Right renal pelvis (tissue), 4 donors: ENCODE measurements at regions not wholly inside any gene's neighbourhood (a gene's known extent, or its start where the extent isn't known, plus 50 kb on each side); places are given as distances from the start of the nearest gene placed in this dataset.
"Not testable (repeated sequence)": the region's sequence is repeated elsewhere in the genome, so short reads cannot be mapped to it uniquely, and the experiment has no call there.

Source experiments
- DNase-seq, 4 donors: peaks; one replicate each; pipeline ENCODE4 v3.0.0-alpha.2; 2013; ENCODE audit warnings: low read depth in 4 of 4, low spot score in 3 of 4, missing footprints in 1 of 4

DNA sequence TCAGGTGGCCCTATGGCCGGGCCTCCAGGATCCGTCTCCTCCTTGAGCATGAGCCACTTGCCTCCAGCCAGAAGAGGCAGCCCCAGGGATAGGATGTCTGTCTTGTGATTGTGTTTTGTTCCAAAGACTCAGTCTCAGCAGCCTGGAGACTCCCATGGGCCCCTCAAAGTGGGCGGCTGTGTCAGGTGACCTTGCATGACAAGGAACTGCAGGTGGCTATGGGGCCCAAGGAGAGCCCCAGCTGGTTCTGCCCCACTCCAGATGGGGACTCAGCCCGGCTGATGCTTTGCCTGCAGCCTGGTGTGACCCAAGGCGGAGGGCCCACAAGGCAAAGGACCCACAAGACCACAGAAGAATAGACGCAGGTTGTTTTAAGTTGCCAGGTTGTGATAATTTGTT lies 284.3 kb upstream of the IRX4 start:
- DNase-seq, result no peak

- DNase-seq, result no peak
Observed at GRCh38 chr5:2166306-2166978, 283.7 kb upstream of the IRX4 start.

GRCh38 chr5:2165615-2166305 lies 283.0 kb upstream of the IRX4 start:
- no peak for DNase-seq

- no peak for DNase-seq
Observed at GRCh38 chr5:2165203-2165602, 282.5 kb upstream of the IRX4 start.

DNA sequence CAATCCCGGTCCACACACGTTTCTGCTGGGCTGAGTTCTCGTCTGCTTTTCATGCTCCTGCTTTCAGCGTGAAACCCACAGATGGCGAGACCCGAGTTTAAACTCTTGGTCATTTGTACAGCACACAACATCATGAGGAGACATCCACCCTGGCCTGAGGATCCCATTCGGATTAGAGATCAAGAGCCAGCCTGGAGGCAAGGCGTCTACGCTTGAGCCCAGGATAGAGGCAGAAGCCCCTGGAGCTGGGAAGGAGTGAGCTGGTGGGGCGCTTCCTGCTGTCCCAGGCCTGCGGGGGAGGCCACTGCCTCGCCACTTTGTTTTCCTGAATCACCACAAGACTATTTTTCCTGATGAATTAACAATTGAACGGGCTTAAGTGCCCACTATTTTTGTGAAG lies 281.9 kb upstream of the IRX4 start:
- no peak for DNase-seq

- DNase-seq, result no peak
Observed at GRCh38 chr5:2163940-2164490, 281.3 kb upstream of the IRX4 start.

GRCh38 chr5:2163060-2163856 lies 280.5 kb upstream of the IRX4 start:
- DNase-seq, result no peak

DNA sequence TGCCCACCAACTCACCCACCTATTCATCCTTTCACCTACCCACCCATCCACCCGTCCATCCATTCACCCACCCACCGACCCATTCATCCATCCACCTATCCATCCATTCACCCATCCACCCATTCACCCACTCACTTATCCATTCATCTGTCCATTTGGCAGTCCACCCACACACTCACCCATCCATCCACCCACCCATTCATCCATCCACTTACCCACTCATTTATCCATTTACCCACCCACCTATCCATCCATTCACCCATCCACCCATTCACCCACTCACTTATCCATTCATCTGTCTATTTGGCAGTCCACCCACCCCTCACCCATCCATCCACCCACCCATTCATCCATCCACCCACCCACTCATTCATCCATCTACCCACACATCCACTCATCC lies 278.1 kb upstream of the IRX4 start:
- DNase-seq, result no peak

- DNase-seq, result no peak
Observed at GRCh38 chr5:2158767-2159166, 276.0 kb upstream of the IRX4 start.

GRCh38 chr5:2158109-2158508 lies 275.4 kb upstream of the IRX4 start:
- DNase-seq, result no peak

- no peak for DNase-seq
Observed at GRCh38 chr5:2157372-2157771, 274.6 kb upstream of the IRX4 start.

GRCh38 chr5:2156358-2157059 lies 273.8 kb upstream of the IRX4 start:
- no peak for DNase-seq

GRCh38 chr5:2155556-2155955 lies 272.8 kb upstream of the IRX4 start:
- no peak for DNase-seq

- DNase-seq, result no peak
Observed at GRCh38 chr5:2153802-2154201, 271.1 kb upstream of the IRX4 start.

GRCh38 chr5:2153350-2153749 lies 270.6 kb upstream of the IRX4 start:
- DNase-seq, result no peak

DNA sequence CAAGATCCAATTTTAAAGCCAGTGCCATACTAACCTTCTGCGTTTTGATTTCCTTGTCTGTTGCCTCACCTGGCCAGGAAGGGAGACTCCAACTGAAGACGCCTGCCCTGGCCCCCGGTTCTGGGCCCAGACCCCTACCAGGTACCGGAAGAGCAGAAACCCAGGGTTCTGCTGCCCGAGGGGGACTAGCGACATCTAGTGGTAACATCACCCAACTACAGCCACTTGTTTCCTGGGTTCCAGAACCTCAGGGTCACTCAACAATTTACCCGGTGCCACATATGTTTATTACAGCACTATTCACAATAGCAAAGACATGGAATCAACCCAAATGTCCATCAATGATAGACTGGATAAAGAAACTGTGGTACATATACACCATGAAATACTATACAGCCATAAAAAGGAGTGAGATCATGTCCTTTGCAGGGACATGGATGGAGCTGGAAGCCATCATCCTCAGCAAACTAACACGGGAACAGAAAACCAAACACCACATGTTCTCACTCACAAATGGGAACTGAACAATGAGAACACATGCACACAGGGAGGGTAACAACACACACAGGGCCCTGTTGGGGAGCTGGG lies 268.7 kb upstream of the IRX4 start:
- not testable (repeated sequence) for DNase-seq

DNA sequence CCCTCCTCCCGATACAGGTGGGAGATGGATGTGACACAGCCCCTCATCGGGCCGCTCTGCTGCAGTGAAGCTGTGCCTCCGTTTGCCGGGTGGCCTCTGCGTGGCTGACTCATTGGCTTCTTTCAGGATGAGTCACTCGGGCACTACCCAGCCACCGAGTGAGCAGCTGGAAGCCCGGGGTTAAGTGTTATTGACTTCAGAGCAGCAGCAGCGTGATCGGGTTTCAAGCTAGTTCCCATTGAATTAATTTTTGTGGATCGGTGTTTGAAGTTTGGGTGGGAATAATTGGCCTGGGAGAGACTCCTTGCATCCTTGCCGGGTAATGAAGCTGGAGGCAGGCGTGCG lies 266.4 kb upstream of the IRX4 start:
- no peak for DNase-seq

GRCh38 chr5:2148312-2149194 lies 265.8 kb upstream of the IRX4 start:
- no peak for DNase-seq

- no peak for DNase-seq
Observed at GRCh38 chr5:2147504-2148311, 265.0 kb upstream of the IRX4 start.
